SK-N-SH treated with all-trans-retinoic acid at 6 μM for 48 hours (cell line): ENCODE measurements at regions not wholly inside any gene's neighbourhood (a gene's known extent, or its start where the extent isn't known, plus 50 kb on each side); places are given as distances from the start of the nearest gene placed in this dataset.

Experiments
- ATAC-seq: fragments of 200-7000 bp; cut with Tn5 transposase; 3 replicates; pipeline ENCODE4 v1.9.1; 2020; ENCODE audit warnings: mild to moderate bottlenecking, moderate library complexity
- CSDC2 ChIP-seq: fragments of 250-450 bp; sonication (Bioruptor Pico); IDR thresholded peaks from 2 replicates; pipeline ENCODE4 v1.5.0; 2020; ENCODE audit warnings: mild to moderate bottlenecking, moderate library complexity
- OSR1 ChIP-seq: fragments of 250-450 bp; sonication (Bioruptor Pico); IDR thresholded peaks from 2 replicates; pipeline ENCODE4 v1.8.0; 2022; ENCODE audit warnings: moderate library complexity, mild to moderate bottlenecking, inconsistent platforms
- PATZ1 ChIP-seq: fragments of 250-450 bp; sonication (Bioruptor Pico); IDR thresholded peaks from 2 replicates; pipeline ENCODE4 v1.8.0; 2020; ENCODE audit warnings: mild to moderate bottlenecking, moderate library complexity, borderline replicate concordance
- PPARA ChIP-seq: fragments of 250-450 bp; sonication (Bioruptor Pico); IDR thresholded peaks from 2 replicates; pipeline ENCODE4 v1.5.0; 2020; ENCODE audit warnings: mild to moderate bottlenecking, borderline replicate concordance
- TCF4 ChIP-seq: fragments of 250-450 bp; sonication (Bioruptor Pico); IDR thresholded peaks from 2 replicates; pipeline ENCODE4 v1.8.0; 2021; ENCODE audit warnings: mild to moderate bottlenecking, moderate library complexity, borderline replicate concordance
- TOX ChIP-seq: fragments of 250-450 bp; sonication (Bioruptor Pico); IDR thresholded peaks from 2 replicates; pipeline ENCODE4 v1.8.0; 2021; ENCODE audit warnings: mild to moderate bottlenecking, moderate library complexity, borderline replicate concordance
- ZC3H10 ChIP-seq: fragments of 250-450 bp; sonication (Bioruptor Pico); IDR thresholded peaks from 2 replicates; pipeline ENCODE4 v1.5.1; 2021; ENCODE audit warnings: mild to moderate bottlenecking, moderate library complexity
- ZNF565 ChIP-seq: fragments of 450-650 bp; formaldehyde crosslinking; conservative IDR thresholded peaks from 2 replicates; pipeline ENCODE4 v1.5.0; 2020; ENCODE audit warnings: low read depth, mild to moderate bottlenecking, moderate library complexity
- TF ChIP-seq, protein P1 (sequence below): fragments of 250-450 bp; sonication (Bioruptor Pico); IDR thresholded peaks from 2 replicates; pipeline ENCODE4 v1.5.0; 2020; ENCODE audit warnings: mild to moderate bottlenecking, moderate library complexity
- TF ChIP-seq, protein P2 (sequence below): fragments of 250-450 bp; sonication (Bioruptor Pico); IDR thresholded peaks from 2 replicates; pipeline ENCODE4 v1.8.0; 2021; ENCODE audit warnings: low read depth, mild to moderate bottlenecking, moderate library complexity, borderline replicate concordance
- TF ChIP-seq, protein P3 (sequence below): fragments of 250-450 bp; sonication (Bioruptor Pico); IDR thresholded peaks from 2 replicates; pipeline ENCODE4 v1.5.1; 2020; ENCODE audit warnings: low read depth, mild to moderate bottlenecking, moderate library complexity

GRCh38 chr10:78860260-78860914 is 208.4 kb upstream of the ZMIZ1 start (continued):
- TF ChIP-seq, protein P1, sequence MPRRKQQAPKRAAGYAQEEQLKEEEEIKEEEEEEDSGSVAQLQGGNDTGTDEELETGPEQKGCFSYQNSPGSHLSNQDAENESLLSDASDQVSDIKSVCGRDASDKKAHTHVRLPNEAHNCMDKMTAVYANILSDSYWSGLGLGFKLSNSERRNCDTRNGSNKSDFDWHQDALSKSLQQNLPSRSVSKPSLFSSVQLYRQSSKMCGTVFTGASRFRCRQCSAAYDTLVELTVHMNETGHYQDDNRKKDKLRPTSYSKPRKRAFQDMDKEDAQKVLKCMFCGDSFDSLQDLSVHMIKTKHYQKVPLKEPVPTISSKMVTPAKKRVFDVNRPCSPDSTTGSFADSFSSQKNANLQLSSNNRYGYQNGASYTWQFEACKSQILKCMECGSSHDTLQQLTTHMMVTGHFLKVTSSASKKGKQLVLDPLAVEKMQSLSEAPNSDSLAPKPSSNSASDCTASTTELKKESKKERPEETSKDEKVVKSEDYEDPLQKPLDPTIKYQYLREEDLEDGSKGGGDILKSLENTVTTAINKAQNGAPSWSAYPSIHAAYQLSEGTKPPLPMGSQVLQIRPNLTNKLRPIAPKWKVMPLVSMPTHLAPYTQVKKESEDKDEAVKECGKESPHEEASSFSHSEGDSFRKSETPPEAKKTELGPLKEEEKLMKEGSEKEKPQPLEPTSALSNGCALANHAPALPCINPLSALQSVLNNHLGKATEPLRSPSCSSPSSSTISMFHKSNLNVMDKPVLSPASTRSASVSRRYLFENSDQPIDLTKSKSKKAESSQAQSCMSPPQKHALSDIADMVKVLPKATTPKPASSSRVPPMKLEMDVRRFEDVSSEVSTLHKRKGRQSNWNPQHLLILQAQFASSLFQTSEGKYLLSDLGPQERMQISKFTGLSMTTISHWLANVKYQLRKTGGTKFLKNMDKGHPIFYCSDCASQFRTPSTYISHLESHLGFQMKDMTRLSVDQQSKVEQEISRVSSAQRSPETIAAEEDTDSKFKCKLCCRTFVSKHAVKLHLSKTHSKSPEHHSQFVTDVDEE: no peak
- TF ChIP-seq TOX (CRISPR knock-in tag): no peak
- TF ChIP-seq OSR1 (CRISPR knock-in tag): no peak
- TF ChIP-seq PPARA (CRISPR knock-in tag): no peak
- TF ChIP-seq ZNF565 (CRISPR knock-in tag): no peak

DNA sequence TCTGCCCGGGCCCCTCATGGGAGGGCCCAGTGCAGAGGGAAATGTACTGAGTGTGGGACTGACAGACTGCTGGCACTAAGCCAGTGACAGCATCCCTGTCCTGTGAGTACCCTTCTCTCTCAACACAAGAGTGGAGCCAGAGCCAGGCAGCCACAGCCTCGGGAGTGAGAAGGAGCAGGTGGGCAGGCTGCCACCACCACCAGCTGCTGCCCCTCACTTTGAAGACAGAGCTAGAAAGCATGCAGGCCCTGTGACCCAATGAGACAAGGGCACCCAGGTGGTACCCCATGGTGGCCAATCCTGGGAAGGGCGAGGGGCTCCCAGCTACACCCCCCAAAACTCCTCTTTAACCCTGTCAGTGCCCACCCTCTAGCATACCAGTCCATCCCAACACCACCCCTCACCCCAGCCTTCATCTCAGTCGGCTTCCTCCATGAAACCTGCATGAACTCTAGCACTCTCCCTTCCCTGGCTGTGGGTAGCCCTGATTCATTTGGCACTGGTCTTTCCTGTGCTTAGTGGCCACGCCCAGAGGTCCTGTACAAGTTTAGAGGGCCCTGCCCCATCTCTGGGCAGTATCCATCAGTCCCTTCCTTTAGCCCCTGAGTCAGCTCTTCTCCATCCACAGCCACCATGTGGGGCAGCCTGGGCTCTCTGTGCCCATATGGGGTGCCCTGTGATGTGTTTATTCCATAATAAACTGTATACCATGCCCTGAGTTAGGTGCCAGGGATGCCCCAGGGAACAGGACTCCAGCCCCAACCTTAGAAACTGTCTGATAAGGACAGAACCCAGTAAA is 207.0 kb upstream of the ZMIZ1 start:
- no peak; the same call in 2 of the 3 replicates for ATAC-seq
- TF ChIP-seq PPARA (CRISPR knock-in tag): no peak
- no peak for TF ChIP-seq CSDC2
- TF ChIP-seq, protein P2, sequence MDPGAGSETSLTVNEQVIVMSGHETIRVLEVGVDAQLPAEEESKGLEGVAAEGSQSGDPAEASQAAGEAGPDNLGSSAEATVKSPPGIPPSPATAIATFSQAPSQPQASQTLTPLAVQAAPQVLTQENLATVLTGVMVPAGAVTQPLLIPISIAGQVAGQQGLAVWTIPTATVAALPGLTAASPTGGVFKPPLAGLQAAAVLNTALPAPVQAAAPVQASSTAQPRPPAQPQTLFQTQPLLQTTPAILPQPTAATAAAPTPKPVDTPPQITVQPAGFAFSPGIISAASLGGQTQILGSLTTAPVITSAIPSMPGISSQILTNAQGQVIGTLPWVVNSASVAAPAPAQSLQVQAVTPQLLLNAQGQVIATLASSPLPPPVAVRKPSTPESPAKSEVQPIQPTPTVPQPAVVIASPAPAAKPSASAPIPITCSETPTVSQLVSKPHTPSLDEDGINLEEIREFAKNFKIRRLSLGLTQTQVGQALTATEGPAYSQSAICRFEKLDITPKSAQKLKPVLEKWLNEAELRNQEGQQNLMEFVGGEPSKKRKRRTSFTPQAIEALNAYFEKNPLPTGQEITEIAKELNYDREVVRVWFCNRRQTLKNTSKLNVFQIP (CRISPR knock-in tag): no peak
- TF ChIP-seq, protein P3, sequence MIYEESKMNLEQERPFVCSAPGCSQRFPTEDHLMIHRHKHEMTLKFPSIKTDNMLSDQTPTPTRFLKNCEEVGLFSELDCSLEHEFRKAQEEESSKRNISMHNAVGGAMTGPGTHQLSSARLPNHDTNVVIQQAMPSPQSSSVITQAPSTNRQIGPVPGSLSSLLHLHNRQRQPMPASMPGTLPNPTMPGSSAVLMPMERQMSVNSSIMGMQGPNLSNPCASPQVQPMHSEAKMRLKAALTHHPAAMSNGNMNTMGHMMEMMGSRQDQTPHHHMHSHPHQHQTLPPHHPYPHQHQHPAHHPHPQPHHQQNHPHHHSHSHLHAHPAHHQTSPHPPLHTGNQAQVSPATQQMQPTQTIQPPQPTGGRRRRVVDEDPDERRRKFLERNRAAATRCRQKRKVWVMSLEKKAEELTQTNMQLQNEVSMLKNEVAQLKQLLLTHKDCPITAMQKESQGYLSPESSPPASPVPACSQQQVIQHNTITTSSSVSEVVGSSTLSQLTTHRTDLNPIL: no peak

DNA sequence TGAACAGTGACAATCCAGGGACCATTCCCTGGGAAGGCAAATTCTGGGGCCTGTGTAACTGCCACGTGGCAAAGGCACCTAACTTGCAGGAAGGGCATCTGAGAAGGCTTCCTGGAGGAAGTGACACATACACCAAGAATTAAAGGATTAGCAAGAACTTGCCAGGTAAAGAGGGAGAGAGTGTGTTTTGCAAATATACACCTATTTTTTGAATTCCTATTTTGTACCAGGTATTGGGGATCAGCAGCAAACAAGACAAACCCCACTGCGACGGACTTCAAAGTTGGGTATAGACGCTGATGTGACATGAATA is 206.5 kb upstream of the ZMIZ1 start:
- no peak for TF ChIP-seq ZC3H10 (CRISPR knock-in tag)
- TF ChIP-seq, protein P2 (CRISPR knock-in tag): no peak
- ATAC-seq: no peak

GRCh38 chr10:78863140-78863905 is 205.4 kb upstream of the ZMIZ1 start:
- ATAC-seq: peak; percentile 60; the same call in 2 of the 3 replicates

More at GRCh38 chr10:78863140-78863905, 205.4 kb upstream of the ZMIZ1 start:
- TF ChIP-seq PATZ1 (CRISPR knock-in tag) (no peak), TCF4 (CRISPR knock-in tag) (peak; percentile 82)
- TF ChIP-seq, protein P1: peak; percentile 84
